H1 (cell line): ENCODE measurements at regions not wholly inside any gene's neighbourhood (a gene's known extent, or its start where the extent isn't known, plus 50 kb on each side); places are given as distances from the start of the nearest gene placed in this dataset.

ENCODE experiments used
- CTBP2 ChIP-seq: IDR thresholded peaks from 2 replicates; pipeline ENCODE4 v1.7.0; 2011; ENCODE audit warnings: borderline replicate concordance, mild to moderate bottlenecking, moderate library complexity, mixed read lengths, low read length; ENCODE audit not compliant: insufficient read depth, insufficient read length
- EGR1 ChIP-seq: IDR thresholded peaks from 2 replicates; pipeline ENCODE4 v1.6.1; 2011; ENCODE audit warnings: low read depth, low read length, borderline replicate concordance
- KDM5A ChIP-seq: fragments of 200-600 bp; IDR thresholded peaks from 2 replicates; pipeline ENCODE4 v1.7.1; 2012; ENCODE audit warnings: mild to moderate bottlenecking, low read length, inconsistent platforms, mixed read lengths
- MAFK ChIP-seq: IDR thresholded peaks from 2 replicates; pipeline ENCODE4 v1.6.1; 2012; ENCODE audit warnings: low read depth, mild to moderate bottlenecking, improper control_type of control experiment, low read length
- SUZ12 ChIP-seq: fragments of 200-600 bp; sonication (generic); IDR thresholded peaks from 2 replicates; pipeline ENCODE4 v1.6.1; 2012; ENCODE audit warnings: mild to moderate bottlenecking, inconsistent platforms, low read length, moderate library complexity, mixed read lengths
- TF ChIP-seq, protein P1 (sequence below): fragments of 300-600 bp; sonication (generic); IDR thresholded peaks from 2 replicates; pipeline ENCODE4 v1.7.1; 2012; ENCODE audit warnings: low read length, moderate library complexity, mild to moderate bottlenecking, inconsistent platforms; ENCODE audit not compliant: insufficient replicate concordance
- TF ChIP-seq, protein P2 (sequence below): IDR thresholded peaks from 2 replicates; pipeline ENCODE4 v1.6.1; 2012; ENCODE audit warnings: low read length, inconsistent platforms
- TF ChIP-seq, protein P3 (sequence below): IDR thresholded peaks from 2 replicates; pipeline ENCODE4 v1.6.1; 2011; ENCODE audit warnings: low read depth, mild to moderate bottlenecking, low read length; ENCODE audit not compliant: insufficient read depth

DNA sequence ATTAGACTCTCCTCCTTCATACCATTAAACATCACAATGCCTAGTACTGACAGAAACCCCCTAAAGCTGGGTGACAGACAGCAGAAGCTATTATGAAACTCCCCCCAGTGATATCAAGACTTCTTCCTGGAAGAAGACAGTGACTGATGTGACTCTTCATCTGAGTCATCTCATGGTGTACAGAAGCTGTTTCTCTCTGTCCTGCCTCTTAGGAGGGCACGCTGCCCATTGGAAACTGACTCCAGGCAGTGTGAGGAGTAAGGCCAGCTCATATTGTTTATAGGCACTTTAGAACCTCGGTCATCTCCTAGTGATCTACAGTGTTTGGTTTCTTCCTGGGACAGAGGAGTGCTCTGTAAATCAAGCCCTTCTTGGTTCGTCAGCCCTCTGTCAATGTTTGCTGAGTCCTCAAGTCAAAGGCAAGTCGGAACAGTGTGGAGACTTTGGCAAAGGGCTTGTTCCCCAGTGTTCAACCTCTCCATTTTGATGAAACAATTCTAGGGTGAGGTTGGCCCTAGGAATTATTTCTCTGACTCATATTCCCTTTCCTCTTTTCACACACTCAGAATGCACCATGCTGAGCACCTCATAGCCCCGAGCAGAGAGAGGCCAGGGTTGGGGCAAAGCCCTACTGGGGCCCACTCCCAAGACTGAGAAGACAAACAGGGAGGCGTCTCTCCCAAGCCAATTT, 172.5 kb upstream of the TMEM45B start (continued):
- TF ChIP-seq, protein P1, sequence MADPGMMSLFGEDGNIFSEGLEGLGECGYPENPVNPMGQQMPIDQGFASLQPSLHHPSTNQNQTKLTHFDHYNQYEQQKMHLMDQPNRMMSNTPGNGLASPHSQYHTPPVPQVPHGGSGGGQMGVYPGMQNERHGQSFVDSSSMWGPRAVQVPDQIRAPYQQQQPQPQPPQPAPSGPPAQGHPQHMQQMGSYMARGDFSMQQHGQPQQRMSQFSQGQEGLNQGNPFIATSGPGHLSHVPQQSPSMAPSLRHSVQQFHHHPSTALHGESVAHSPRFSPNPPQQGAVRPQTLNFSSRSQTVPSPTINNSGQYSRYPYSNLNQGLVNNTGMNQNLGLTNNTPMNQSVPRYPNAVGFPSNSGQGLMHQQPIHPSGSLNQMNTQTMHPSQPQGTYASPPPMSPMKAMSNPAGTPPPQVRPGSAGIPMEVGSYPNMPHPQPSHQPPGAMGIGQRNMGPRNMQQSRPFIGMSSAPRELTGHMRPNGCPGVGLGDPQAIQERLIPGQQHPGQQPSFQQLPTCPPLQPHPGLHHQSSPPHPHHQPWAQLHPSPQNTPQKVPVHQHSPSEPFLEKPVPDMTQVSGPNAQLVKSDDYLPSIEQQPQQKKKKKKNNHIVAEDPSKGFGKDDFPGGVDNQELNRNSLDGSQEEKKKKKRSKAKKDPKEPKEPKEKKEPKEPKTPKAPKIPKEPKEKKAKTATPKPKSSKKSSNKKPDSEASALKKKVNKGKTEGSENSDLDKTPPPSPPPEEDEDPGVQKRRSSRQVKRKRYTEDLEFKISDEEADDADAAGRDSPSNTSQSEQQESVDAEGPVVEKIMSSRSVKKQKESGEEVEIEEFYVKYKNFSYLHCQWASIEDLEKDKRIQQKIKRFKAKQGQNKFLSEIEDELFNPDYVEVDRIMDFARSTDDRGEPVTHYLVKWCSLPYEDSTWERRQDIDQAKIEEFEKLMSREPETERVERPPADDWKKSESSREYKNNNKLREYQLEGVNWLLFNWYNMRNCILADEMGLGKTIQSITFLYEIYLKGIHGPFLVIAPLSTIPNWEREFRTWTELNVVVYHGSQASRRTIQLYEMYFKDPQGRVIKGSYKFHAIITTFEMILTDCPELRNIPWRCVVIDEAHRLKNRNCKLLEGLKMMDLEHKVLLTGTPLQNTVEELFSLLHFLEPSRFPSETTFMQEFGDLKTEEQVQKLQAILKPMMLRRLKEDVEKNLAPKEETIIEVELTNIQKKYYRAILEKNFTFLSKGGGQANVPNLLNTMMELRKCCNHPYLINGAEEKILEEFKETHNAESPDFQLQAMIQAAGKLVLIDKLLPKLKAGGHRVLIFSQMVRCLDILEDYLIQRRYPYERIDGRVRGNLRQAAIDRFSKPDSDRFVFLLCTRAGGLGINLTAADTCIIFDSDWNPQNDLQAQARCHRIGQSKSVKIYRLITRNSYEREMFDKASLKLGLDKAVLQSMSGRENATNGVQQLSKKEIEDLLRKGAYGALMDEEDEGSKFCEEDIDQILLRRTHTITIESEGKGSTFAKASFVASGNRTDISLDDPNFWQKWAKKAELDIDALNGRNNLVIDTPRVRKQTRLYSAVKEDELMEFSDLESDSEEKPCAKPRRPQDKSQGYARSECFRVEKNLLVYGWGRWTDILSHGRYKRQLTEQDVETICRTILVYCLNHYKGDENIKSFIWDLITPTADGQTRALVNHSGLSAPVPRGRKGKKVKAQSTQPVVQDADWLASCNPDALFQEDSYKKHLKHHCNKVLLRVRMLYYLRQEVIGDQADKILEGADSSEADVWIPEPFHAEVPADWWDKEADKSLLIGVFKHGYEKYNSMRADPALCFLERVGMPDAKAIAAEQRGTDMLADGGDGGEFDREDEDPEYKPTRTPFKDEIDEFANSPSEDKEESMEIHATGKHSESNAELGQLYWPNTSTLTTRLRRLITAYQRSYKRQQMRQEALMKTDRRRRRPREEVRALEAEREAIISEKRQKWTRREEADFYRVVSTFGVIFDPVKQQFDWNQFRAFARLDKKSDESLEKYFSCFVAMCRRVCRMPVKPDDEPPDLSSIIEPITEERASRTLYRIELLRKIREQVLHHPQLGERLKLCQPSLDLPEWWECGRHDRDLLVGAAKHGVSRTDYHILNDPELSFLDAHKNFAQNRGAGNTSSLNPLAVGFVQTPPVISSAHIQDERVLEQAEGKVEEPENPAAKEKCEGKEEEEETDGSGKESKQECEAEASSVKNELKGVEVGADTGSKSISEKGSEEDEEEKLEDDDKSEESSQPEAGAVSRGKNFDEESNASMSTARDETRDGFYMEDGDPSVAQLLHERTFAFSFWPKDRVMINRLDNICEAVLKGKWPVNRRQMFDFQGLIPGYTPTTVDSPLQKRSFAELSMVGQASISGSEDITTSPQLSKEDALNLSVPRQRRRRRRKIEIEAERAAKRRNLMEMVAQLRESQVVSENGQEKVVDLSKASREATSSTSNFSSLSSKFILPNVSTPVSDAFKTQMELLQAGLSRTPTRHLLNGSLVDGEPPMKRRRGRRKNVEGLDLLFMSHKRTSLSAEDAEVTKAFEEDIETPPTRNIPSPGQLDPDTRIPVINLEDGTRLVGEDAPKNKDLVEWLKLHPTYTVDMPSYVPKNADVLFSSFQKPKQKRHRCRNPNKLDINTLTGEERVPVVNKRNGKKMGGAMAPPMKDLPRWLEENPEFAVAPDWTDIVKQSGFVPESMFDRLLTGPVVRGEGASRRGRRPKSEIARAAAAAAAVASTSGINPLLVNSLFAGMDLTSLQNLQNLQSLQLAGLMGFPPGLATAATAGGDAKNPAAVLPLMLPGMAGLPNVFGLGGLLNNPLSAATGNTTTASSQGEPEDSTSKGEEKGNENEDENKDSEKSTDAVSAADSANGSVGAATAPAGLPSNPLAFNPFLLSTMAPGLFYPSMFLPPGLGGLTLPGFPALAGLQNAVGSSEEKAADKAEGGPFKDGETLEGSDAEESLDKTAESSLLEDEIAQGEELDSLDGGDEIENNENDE = no peak
- TF ChIP-seq MAFK (no peak), SUZ12 (no peak), CTBP2 (no peak), EGR1 (no peak), KDM5A (no peak)
- TF ChIP-seq, protein P2, sequence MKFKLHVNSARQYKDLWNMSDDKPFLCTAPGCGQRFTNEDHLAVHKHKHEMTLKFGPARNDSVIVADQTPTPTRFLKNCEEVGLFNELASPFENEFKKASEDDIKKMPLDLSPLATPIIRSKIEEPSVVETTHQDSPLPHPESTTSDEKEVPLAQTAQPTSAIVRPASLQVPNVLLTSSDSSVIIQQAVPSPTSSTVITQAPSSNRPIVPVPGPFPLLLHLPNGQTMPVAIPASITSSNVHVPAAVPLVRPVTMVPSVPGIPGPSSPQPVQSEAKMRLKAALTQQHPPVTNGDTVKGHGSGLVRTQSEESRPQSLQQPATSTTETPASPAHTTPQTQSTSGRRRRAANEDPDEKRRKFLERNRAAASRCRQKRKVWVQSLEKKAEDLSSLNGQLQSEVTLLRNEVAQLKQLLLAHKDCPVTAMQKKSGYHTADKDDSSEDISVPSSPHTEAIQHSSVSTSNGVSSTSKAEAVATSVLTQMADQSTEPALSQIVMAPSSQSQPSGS = no peak
- TF ChIP-seq, protein P3, sequence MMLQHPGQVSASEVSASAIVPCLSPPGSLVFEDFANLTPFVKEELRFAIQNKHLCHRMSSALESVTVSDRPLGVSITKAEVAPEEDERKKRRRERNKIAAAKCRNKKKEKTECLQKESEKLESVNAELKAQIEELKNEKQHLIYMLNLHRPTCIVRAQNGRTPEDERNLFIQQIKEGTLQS = no peak
